Posterior vena cava (tissue), 2 donors: ENCODE measurements at regions not wholly inside any gene's neighbourhood (a gene's known extent, or its start where the extent isn't known, plus 50 kb on each side); places are given as distances from the start of the nearest gene placed in this dataset.

ENCODE experiments used
- DNase-seq: peaks from one replicate; pipeline ENCODE4 v3.0.0-alpha.2; 2020; ENCODE audit warnings: low spot score
- intact Hi-C, 2 donors: fragments of 100-400 bp; cut with DNase I; formaldehyde crosslinking; loops; one replicate each; pipeline versions ENCODE4 v1.14.1 to v1.14.2; 2022 to 2023
- donor health status: DM: yes; HTN: yes; CAD: no.
- donor health status: DM: yes; HTN: yes; CAD: no.

GRCh38 chr14:66396164-66396563 is 90.0 kb upstream of the CCDC196 start:
- intact Hi-C loops = no loop called here
- DNase-seq = no peak

GRCh38 chr14:66398437-66398836 is 87.7 kb upstream of the CCDC196 start:
- no peak for DNase-seq
- intact Hi-C loops = no loop called here

GRCh38 chr14:66401449-66402095 is 84.6 kb upstream of the CCDC196 start:
- intact Hi-C loops = no loop called here
- DNase-seq = no peak

GRCh38 chr14:66403183-66403582 is 83.0 kb upstream of the CCDC196 start:
- DNase-seq = no peak
- intact Hi-C loops = no loop called here

- intact Hi-C loops = no loop called here
- no peak for DNase-seq
Observed at GRCh38 chr14:66404051-66404545, 82.1 kb upstream of the CCDC196 start.

GRCh38 chr14:66405158-66405557 is 81.0 kb upstream of the CCDC196 start:
- intact Hi-C loops = no loop called here
- DNase-seq = no peak

GRCh38 chr14:66413901-66414300 is 72.3 kb upstream of the CCDC196 start:
- intact Hi-C loops = no loop called here

GRCh38 chr14:66414511-66414910 is 71.7 kb upstream of the CCDC196 start:
- intact Hi-C loops = no loop called here
- DNase-seq = no peak

More at GRCh38 chr14:66413901-66414300, 72.3 kb upstream of the CCDC196 start:
- DNase-seq = no peak

GRCh38 chr14:66420251-66421006 is 65.7 kb upstream of the CCDC196 start:
- DNase-seq = no peak
- intact Hi-C loops = no loop called here

GRCh38 chr14:66421990-66422946 is 63.9 kb upstream of the CCDC196 start:
- intact Hi-C loops = no loop called here
- DNase-seq = no peak

GRCh38 chr14:66425402-66425801 is 60.8 kb upstream of the CCDC196 start:
- intact Hi-C loops = loop anchor here in 1 of 2 donors (5.0 kb wide), 1 partner anchor 662 kb away; no protein-coding TSS in a partner anchor
- DNase-seq = no peak

GRCh38 chr14:66426451-66426850 is 59.7 kb upstream of the CCDC196 start:
- DNase-seq = no peak
- intact Hi-C loops = loop anchor here in 1 of 2 donors (5.0 kb wide), 1 partner anchor 661 kb away; no protein-coding TSS in a partner anchor

- DNase-seq = no peak
- intact Hi-C loops = no loop called here
Observed at GRCh38 chr14:66432334-66432733, 53.8 kb upstream of the CCDC196 start.

- no peak for DNase-seq
- intact Hi-C loops = no loop called here
Observed at GRCh38 chr14:66434464-66434863, 51.7 kb upstream of the CCDC196 start.

- intact Hi-C loops = no loop called here
- no peak for DNase-seq
Observed at GRCh38 chr14:66435683-66436082, 50.5 kb upstream of the CCDC196 start.
